Liver (tissue), 8 donors: ENCODE measurements at regions not wholly inside any gene's neighbourhood (a gene's known extent, or its start where the extent isn't known, plus 50 kb on each side); places are given as distances from the start of the nearest gene placed in this dataset.
"Not testable (repeated sequence)": the region's sequence is repeated elsewhere in the genome, so short reads cannot be mapped to it uniquely, and the experiment has no call there.

Source experiments
- DNase-seq: peaks from one replicate; pipeline ENCODE4 v3.0.0-alpha.2; 2017; ENCODE audit warnings: low spot score
- H3K27ac ChIP-seq, 2 donors: one replicate each; pipeline ENCODE4 v1.7.0; 2013; ENCODE audit warnings: inconsistent platforms in 2 of 2, low read length in 2 of 2, control low read depth in 1 of 2, low read depth in 1 of 2, mild to moderate bottlenecking in 1 of 2
- H3K27me3 ChIP-seq, 4 donors: one replicate each; pipeline versions ENCODE4 v1.6.1 to v1.7.0; 2013; ENCODE audit warnings: low read length in 3 of 4, inconsistent platforms in 1 of 4, mild to moderate bottlenecking in 1 of 4, moderate library complexity in 1 of 4; ENCODE audit not compliant: control insufficient read depth in 4 of 4, insufficient read depth in 4 of 4
- H3K36me3 ChIP-seq, 4 donors: one replicate each; pipeline versions ENCODE4 v1.6.1 to v1.7.0; 2013; ENCODE audit warnings: low read length in 3 of 4, mild to moderate bottlenecking in 3 of 4, low read depth in 1 of 4, moderate library complexity in 1 of 4; ENCODE audit not compliant: control insufficient read depth in 4 of 4, insufficient read depth in 3 of 4
- H3K4me1 ChIP-seq, 4 donors: one replicate each; pipeline versions ENCODE4 v1.6.1 to v1.7.0; 2013; ENCODE audit warnings: low read length in 3 of 4, mild to moderate bottlenecking in 3 of 4, moderate library complexity in 1 of 4; ENCODE audit not compliant: control insufficient read depth in 4 of 4, insufficient read depth in 4 of 4
- H3K4me3 ChIP-seq, 3 donors: one replicate each; pipeline versions ENCODE4 v1.6.1 to v1.7.0; 2013; ENCODE audit warnings: low read length in 3 of 3, control low read depth in 1 of 3, low read depth in 1 of 3, mild to moderate bottlenecking in 1 of 3
- H3K9ac ChIP-seq, 2 donors: one replicate each; pipeline ENCODE4 v1.7.0; 2013; ENCODE audit warnings: low read length in 2 of 2, mild to moderate bottlenecking in 2 of 2, moderate library complexity in 2 of 2, control low read depth in 1 of 2, low read depth in 1 of 2
- H3K9me3 ChIP-seq, 4 donors: one replicate each; pipeline versions ENCODE4 v1.6.1 to v1.7.0; 2013; ENCODE audit warnings: low read length in 3 of 4; ENCODE audit not compliant: control insufficient read depth in 4 of 4
- FOXA1 ChIP-seq: IDR thresholded peaks from 2 replicates; pipeline ENCODE4 v1.6.1; 2016; ENCODE audit warnings: antibody characterized with exemption
- GABPA ChIP-seq, 2 donors: IDR thresholded peaks in 1 of 2; conservative IDR thresholded peaks in 1 of 2; 2 replicates each; pipeline ENCODE4 v1.6.1; 2016; ENCODE audit warnings: antibody characterized with exemption in 2 of 2, mild to moderate bottlenecking in 1 of 2, moderate library complexity in 1 of 2
- HNF4G ChIP-seq: IDR thresholded peaks from 2 replicates; pipeline ENCODE4 v1.6.1; 2016; ENCODE audit warnings: antibody characterized with exemption
- NR2F2 ChIP-seq: IDR thresholded peaks from 2 replicates; pipeline ENCODE4 v1.6.1; 2016; ENCODE audit warnings: antibody characterized with exemption
- RXRA ChIP-seq, 2 donors: IDR thresholded peaks; 2 replicates each; pipeline ENCODE4 v1.6.1; 2017 to 2018; ENCODE audit warnings: antibody characterized with exemption in 2 of 2, mild to moderate bottlenecking in 1 of 2
- SP1 ChIP-seq: IDR thresholded peaks from 2 replicates; pipeline ENCODE4 v1.6.1; 2018; ENCODE audit warnings: antibody characterized with exemption, mild to moderate bottlenecking
- TAF1 ChIP-seq: conservative IDR thresholded peaks from 2 replicates; pipeline ENCODE4 v1.6.1; 2016; ENCODE audit warnings: antibody characterized with exemption, mild to moderate bottlenecking
- YY1 ChIP-seq: IDR thresholded peaks from 2 replicates; pipeline ENCODE4 v1.6.1; 2016; ENCODE audit warnings: antibody characterized with exemption, mild to moderate bottlenecking
- WGBS: extraction: QIAGEN DNeasy Blood & Tissue Kit; methylation state at CpG from one replicate; pipeline ENCODE4 v1.1.7; 2013; 5-methylcytosine and 5-hydroxymethylcytosine counted together
- TF ChIP-seq, protein P1 (sequence below): IDR thresholded peaks from 2 replicates; pipeline ENCODE4 v1.6.1; 2016; ENCODE audit warnings: antibody characterized with exemption
- TF ChIP-seq, protein P2 (sequence below): IDR thresholded peaks from 2 replicates; pipeline ENCODE4 v1.6.1; 2016; ENCODE audit warnings: antibody characterized with exemption
- TF ChIP-seq, protein P3 (sequence below): IDR thresholded peaks from 2 replicates; pipeline ENCODE4 v1.6.1; 2016; ENCODE audit warnings: antibody characterized with exemption
- TF ChIP-seq, protein P4 (sequence below): fragments of 150-350 bp; IDR thresholded peaks from 2 replicates; pipeline ENCODE4 v1.5.1; 2017; ENCODE audit warnings: improper control_type of control experiment, low read depth, low read length; ENCODE audit not compliant: missing input control
- donor health status: healthy.
- donor health status: healthy.
- donor health status: healthy.
- donor health status: healthy.
- donor health status: healthy.

DNA sequence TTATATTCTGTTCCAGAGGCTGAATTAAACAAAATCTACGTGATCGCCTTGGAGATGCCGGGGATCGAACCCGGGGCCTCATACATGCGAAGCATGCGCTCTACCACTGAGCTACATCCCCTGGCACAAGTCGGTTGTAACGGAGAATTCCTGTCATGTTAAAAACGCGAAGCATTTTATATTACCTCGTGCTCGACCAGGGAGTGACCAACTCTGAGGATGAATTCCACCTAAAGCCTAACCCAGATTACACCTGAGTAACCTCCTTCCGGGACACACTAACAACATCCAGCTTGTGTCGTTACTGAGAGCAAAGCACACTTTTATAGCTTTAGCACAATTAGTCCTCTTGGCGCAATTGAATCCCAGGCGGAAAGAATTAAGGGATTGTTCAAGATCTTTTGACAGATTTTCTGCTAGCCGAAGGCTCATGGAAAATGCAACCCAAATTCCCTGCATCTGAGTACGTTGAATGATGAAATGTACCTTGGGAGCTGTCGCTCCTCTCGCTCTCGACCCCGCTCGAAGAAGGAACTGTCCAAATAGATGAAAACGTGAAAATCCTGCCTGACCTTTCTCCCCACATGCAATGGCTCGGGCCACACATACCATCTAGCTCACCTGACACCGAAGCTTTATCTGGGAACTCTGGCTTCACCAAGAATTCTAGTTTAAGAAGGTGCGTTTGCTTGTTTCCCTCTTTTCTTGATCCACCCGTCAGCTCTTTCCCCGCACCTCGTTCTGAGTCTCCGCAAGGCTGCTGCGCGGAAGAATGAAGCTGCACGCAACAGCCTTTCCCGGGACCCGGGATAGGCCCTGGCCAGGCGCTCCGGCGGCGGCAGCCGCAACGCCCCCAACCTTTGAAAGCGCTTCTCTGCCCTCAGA is 148.3 kb downstream of the GPX5 start:
- peaks cover 0 to 12% (median 2%) of the 10 kb centered on the region in 4 donors for H3K27me3 ChIP-seq
- peaks cover 0 to 8% (median under 1%) of the 10 kb centered on the region in 4 donors for H3K4me1 ChIP-seq
- H3K4me3 ChIP-seq, result no peak overlapping the region
- no peaks in the 10 kb centered on the region for H3K36me3 ChIP-seq
- 4% methylated on average over 44 of the region's 44 CpGs for WGBS
- no peak for TF ChIP-seq YY1
- TF ChIP-seq, protein P1, sequence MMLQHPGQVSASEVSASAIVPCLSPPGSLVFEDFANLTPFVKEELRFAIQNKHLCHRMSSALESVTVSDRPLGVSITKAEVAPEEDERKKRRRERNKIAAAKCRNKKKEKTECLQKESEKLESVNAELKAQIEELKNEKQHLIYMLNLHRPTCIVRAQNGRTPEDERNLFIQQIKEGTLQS, result peak; percentile 81
- no peak overlapping the region for H3K9ac ChIP-seq
- peaks cover 0 to 4% (median 0%) of the 10 kb centered on the region in 4 donors for H3K9me3 ChIP-seq
- H3K27ac ChIP-seq, result no peak overlapping the region
- DNase-seq, result peak; percentile 56

DNA sequence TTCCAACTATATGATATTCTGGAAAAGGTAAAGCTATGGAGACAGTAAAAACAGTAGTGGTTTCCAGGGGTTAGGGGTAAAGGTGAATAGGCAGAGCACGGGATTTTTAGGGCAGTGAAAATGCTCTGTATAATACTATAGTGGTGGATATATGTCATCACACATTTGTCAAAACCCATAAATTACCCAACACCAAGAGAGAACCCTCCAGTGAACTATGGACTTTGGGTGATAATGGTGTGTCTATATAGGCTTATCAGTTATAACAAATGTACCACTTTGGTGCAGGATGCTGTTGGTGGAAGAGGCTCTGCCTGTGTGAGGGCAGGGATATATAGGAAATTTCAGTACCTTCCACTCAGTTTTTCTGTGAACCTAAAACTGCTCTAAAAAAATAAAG is 149.9 kb downstream of the GPX5 start:
- no peak for DNase-seq
- 81% methylated on average over 1 of the region's 1 CpG for WGBS

GRCh38 chr6:28682542-28682941 is 156.9 kb downstream of the GPX5 start:
- no peaks in the 10 kb centered on the region for H3K9me3 ChIP-seq
- peaks cover 0 to 6% (median 2%) of the 10 kb centered on the region in 4 donors for H3K27me3 ChIP-seq
- no peak for TF ChIP-seq HNF4G
- TF ChIP-seq, protein P2, sequence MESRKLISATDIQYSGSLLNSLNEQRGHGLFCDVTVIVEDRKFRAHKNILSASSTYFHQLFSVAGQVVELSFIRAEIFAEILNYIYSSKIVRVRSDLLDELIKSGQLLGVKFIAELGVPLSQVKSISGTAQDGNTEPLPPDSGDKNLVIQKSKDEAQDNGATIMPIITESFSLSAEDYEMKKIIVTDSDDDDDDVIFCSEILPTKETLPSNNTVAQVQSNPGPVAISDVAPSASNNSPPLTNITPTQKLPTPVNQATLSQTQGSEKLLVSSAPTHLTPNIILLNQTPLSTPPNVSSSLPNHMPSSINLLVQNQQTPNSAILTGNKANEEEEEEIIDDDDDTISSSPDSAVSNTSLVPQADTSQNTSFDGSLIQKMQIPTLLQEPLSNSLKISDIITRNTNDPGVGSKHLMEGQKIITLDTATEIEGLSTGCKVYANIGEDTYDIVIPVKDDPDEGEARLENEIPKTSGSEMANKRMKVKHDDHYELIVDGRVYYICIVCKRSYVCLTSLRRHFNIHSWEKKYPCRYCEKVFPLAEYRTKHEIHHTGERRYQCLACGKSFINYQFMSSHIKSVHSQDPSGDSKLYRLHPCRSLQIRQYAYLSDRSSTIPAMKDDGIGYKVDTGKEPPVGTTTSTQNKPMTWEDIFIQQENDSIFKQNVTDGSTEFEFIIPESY, result no peak
- TF ChIP-seq, protein P1, result no peak
- TF ChIP-seq, protein P3, sequence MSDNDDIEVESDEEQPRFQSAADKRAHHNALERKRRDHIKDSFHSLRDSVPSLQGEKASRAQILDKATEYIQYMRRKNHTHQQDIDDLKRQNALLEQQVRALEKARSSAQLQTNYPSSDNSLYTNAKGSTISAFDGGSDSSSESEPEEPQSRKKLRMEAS, result no peak
- TF ChIP-seq NR2F2, result no peak
- TF ChIP-seq SP1, result no peak
- no peak for TF ChIP-seq RXRA (IDR thresholded peaks at IDR 0.05)
- no peak for TF ChIP-seq FOXA1
- TF ChIP-seq YY1, result no peak
- TF ChIP-seq, protein P4, sequence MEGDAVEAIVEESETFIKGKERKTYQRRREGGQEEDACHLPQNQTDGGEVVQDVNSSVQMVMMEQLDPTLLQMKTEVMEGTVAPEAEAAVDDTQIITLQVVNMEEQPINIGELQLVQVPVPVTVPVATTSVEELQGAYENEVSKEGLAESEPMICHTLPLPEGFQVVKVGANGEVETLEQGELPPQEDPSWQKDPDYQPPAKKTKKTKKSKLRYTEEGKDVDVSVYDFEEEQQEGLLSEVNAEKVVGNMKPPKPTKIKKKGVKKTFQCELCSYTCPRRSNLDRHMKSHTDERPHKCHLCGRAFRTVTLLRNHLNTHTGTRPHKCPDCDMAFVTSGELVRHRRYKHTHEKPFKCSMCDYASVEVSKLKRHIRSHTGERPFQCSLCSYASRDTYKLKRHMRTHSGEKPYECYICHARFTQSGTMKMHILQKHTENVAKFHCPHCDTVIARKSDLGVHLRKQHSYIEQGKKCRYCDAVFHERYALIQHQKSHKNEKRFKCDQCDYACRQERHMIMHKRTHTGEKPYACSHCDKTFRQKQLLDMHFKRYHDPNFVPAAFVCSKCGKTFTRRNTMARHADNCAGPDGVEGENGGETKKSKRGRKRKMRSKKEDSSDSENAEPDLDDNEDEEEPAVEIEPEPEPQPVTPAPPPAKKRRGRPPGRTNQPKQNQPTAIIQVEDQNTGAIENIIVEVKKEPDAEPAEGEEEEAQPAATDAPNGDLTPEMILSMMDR, result no peak
- no peak for TF ChIP-seq GABPA (IDR thresholded peaks at IDR 0.05 in 1 of 2, conservative IDR thresholded peaks at IDR 0.05 in 1 of 2)
- TF ChIP-seq TAF1, result no peak
- H3K4me1 ChIP-seq, result no peaks in the 10 kb centered on the region
- no peak overlapping the region for H3K9ac ChIP-seq
- H3K36me3 ChIP-seq, result no peaks in the 10 kb centered on the region
- H3K4me3 ChIP-seq, result no peak overlapping the region
- WGBS, result 35% methylated on average over 3 of the region's 3 CpGs
- no peak overlapping the region for H3K27ac ChIP-seq
- DNase-seq, result no peak

More for the DNA sequence above, 149.9 kb downstream of the GPX5 start:
- Histone ChIP-seq H3K9me3 (peaks cover 0 to 4% (median 0%) of the 10 kb centered on the region in 4 donors), H3K4me3 (no peak overlapping the region), H3K27ac (no peak overlapping the region), H3K9ac (no peak overlapping the region), H3K27me3 (peaks cover 0 to 12% (median 2%) of the 10 kb centered on the region in 4 donors), H3K4me1 (peaks cover 0 to 8% (median under 1%) of the 10 kb centered on the region in 4 donors), H3K36me3 (no peaks in the 10 kb centered on the region)
- TF ChIP-seq SP1, result no peak

GRCh38 chr6:28682956-28683685 is 157.4 kb downstream of the GPX5 start:
- H3K4me3 ChIP-seq, H3K27ac ChIP-seq, H3K4me1 ChIP-seq, DNase-seq, H3K9me3 ChIP-seq, H3K9ac ChIP-seq, H3K27me3 ChIP-seq, H3K36me3 ChIP-seq: not testable (repeated sequence)
- WGBS, result 35% methylated on average over 16 of the region's 16 CpGs
